Trophoblast cell (in vitro differentiated cells and primary cell): ENCODE measurements at regions not wholly inside any gene's neighbourhood (a gene's known extent, or its start where the extent isn't known, plus 50 kb on each side); places are given as distances from the start of the nearest gene placed in this dataset.

Experiments used
- DNase-seq, 2 donors: peaks; one replicate each; pipeline ENCODE4 v3.0.0-alpha.2; 2016
- H2AFZ ChIP-seq: 2 replicates; pipeline ENCODE4 v1.6.1; 2013; ENCODE audit warnings: low read length, moderate library complexity, mild to moderate bottlenecking; ENCODE audit not compliant: insufficient read depth, poor library complexity
- H2AK5ac ChIP-seq: 2 replicates; pipeline ENCODE4 v1.6.1; 2013; ENCODE audit warnings: mild to moderate bottlenecking, low read length
- H2BK120ac ChIP-seq: 2 replicates; pipeline ENCODE4 v1.6.1; 2013; ENCODE audit warnings: low read length, mild to moderate bottlenecking, moderate library complexity; ENCODE audit not compliant: insufficient read depth, poor library complexity
- H2BK12ac ChIP-seq: 2 replicates; pipeline ENCODE4 v1.6.1; 2013; ENCODE audit warnings: mild to moderate bottlenecking, low read length, moderate library complexity
- H2BK5ac ChIP-seq: 2 replicates; pipeline ENCODE4 v1.6.1; 2013; ENCODE audit warnings: low read length, low read depth, moderate library complexity, mild to moderate bottlenecking; ENCODE audit not compliant: poor library complexity
- H3K14ac ChIP-seq: 2 replicates; pipeline ENCODE4 v1.6.1; 2013; ENCODE audit warnings: mild to moderate bottlenecking, low read length
- H3K18ac ChIP-seq: 2 replicates; pipeline ENCODE4 v1.6.1; 2013; ENCODE audit warnings: mild to moderate bottlenecking, low read length
- H3K23ac ChIP-seq: 2 replicates; pipeline ENCODE4 v1.6.1; 2013; ENCODE audit warnings: low read length
- H3K27ac ChIP-seq: 2 replicates; pipeline ENCODE4 v1.5.1; 2013; ENCODE audit warnings: low read depth, mild to moderate bottlenecking, inconsistent platforms, low read length, moderate library complexity
- H3K27me3 ChIP-seq: 2 replicates; pipeline ENCODE4 v1.6.1; 2013; ENCODE audit warnings: inconsistent platforms, mild to moderate bottlenecking, low read length, moderate library complexity; ENCODE audit not compliant: insufficient read depth
- H3K36me3 ChIP-seq, 2 experiments: 1 replicate in 1 of 2; 2 replicates in 1 of 2; pipeline ENCODE4 v1.6.1; 2013; ENCODE audit warnings: low read length in 2 of 2, mild to moderate bottlenecking in 2 of 2, moderate library complexity in 1 of 2; ENCODE audit not compliant: insufficient read depth in 2 of 2, control insufficient read depth in 1 of 2
- H3K4ac ChIP-seq: 2 replicates; pipeline ENCODE4 v1.6.1; 2013; ENCODE audit warnings: low read depth, mild to moderate bottlenecking, low read length, moderate library complexity
- H3K4me1 ChIP-seq, 2 experiments: 1 replicate in 1 of 2; 2 replicates in 1 of 2; pipeline ENCODE4 v1.6.1; 2013; ENCODE audit warnings: low read length in 2 of 2, mild to moderate bottlenecking in 2 of 2, moderate library complexity in 1 of 2; ENCODE audit not compliant: insufficient read depth in 2 of 2, control insufficient read depth in 1 of 2
- H3K4me2 ChIP-seq: 2 replicates; pipeline ENCODE4 v1.6.1; 2013; ENCODE audit warnings: inconsistent platforms, mild to moderate bottlenecking, low read length, moderate library complexity
- H3K4me3 ChIP-seq: 2 replicates; pipeline ENCODE4 v1.5.1; 2013; ENCODE audit warnings: mild to moderate bottlenecking, low read depth, low read length, inconsistent platforms
- H3K79me1 ChIP-seq: one replicate; pipeline ENCODE4 v1.6.1; 2013; ENCODE audit warnings: low read length
- H3K79me2 ChIP-seq: 2 replicates; pipeline ENCODE4 v1.6.1; 2013; ENCODE audit warnings: low read length, mild to moderate bottlenecking; ENCODE audit not compliant: control insufficient read depth, insufficient read depth, poor library complexity
- H3K9ac ChIP-seq: 2 replicates; pipeline ENCODE4 v1.6.1; 2013; ENCODE audit warnings: mild to moderate bottlenecking, low read length
- H3K9me3 ChIP-seq: 2 replicates; pipeline ENCODE4 v1.6.1; 2013; ENCODE audit warnings: low read depth, mild to moderate bottlenecking, control low read depth, inconsistent platforms, low read length; ENCODE audit not compliant: insufficient read depth
- H4K12ac ChIP-seq: 2 replicates; pipeline ENCODE4 v1.6.1; 2013; ENCODE audit warnings: low read depth, mild to moderate bottlenecking, low read length, moderate library complexity
- H4K8ac ChIP-seq: 2 replicates; pipeline ENCODE4 v1.6.1; 2013; ENCODE audit warnings: low read depth, mild to moderate bottlenecking, low read length, moderate library complexity
- H4K91ac ChIP-seq: one replicate; pipeline ENCODE4 v1.6.1; 2013; ENCODE audit warnings: low read depth, mild to moderate bottlenecking, low read length, moderate library complexity
- WGBS: extraction: QIAGEN DNeasy Blood & Tissue Kit; methylation state at CpG from one replicate; pipeline ENCODE4 v1.1.7; 2013; ENCODE audit warnings: missing lambda C conversion rate; ENCODE audit not compliant: insufficient read length, insufficient coverage; ENCODE audit errors: extremely low coverage; 5-methylcytosine and 5-hydroxymethylcytosine counted together

- no CpG with 5 or more reads among the region's 1 CpG for WGBS
- Histone ChIP-seq H3K23ac (no peak overlapping the region), H3K14ac (no peak overlapping the region), H2AFZ (no peak overlapping the region), H3K4me2 (no peak overlapping the region), H2BK12ac (no peak overlapping the region), H3K27ac (no peak overlapping the region), H3K27me3 (no peaks in the 10 kb centered on the region), H3K36me3 (no peaks in the 10 kb centered on the region), H3K9ac (no peak overlapping the region), H3K4me1 (no peaks in the 10 kb centered on the region), H3K4me3 (no peak overlapping the region), H4K12ac (no peak overlapping the region), H3K79me2 (no peaks in the 10 kb centered on the region), H3K9me3 (no peaks in the 10 kb centered on the region), H3K18ac (no peak overlapping the region), H4K8ac (no peak overlapping the region), H3K79me1 (no peaks in the 10 kb centered on the region), H4K91ac (no peak overlapping the region), H2AK5ac (no peak overlapping the region), H3K4ac (no peak overlapping the region), H2BK5ac (no peak overlapping the region), H2BK120ac (no peak overlapping the region)
- no peak for DNase-seq
Measured at GRCh38 chr7:91771394-91771793, 109.1 kb downstream of the MTERF1 start.

- no peak overlapping the region for H3K14ac ChIP-seq
- H3K4me2 ChIP-seq: no peak overlapping the region
- H4K12ac ChIP-seq: no peak overlapping the region
- no peak overlapping the region for H3K4ac ChIP-seq
- no peak overlapping the region for H3K23ac ChIP-seq
- H2BK5ac ChIP-seq: no peak overlapping the region
- H4K8ac ChIP-seq: no peak overlapping the region
- no peak overlapping the region for H3K18ac ChIP-seq
- no peaks in the 10 kb centered on the region for H3K27me3 ChIP-seq
- no peak overlapping the region for H2BK120ac ChIP-seq
- no peak for DNase-seq
- no peak overlapping the region for H3K27ac ChIP-seq
- no peak overlapping the region for H2BK12ac ChIP-seq
- H2AFZ ChIP-seq: no peak overlapping the region
- no peak overlapping the region for H4K91ac ChIP-seq
- no peak overlapping the region for H3K4me3 ChIP-seq
- no peak overlapping the region for H3K9ac ChIP-seq
- H3K9me3 ChIP-seq: no peaks in the 10 kb centered on the region
- H3K36me3 ChIP-seq: no peaks in the 10 kb centered on the region
- no peaks in the 10 kb centered on the region for H3K4me1 ChIP-seq
- H2AK5ac ChIP-seq: no peak overlapping the region
- no peaks in the 10 kb centered on the region for H3K79me2 ChIP-seq
- WGBS: no CpG with 5 or more reads among the region's 4 CpGs
- no peaks in the 10 kb centered on the region for H3K79me1 ChIP-seq
Measured at GRCh38 chr7:91771921-91772815, 108.3 kb downstream of the MTERF1 start.

GRCh38 chr7:91776171-91776570, 104.3 kb downstream of the MTERF1 start:
- Histone ChIP-seq H2BK12ac (no peak overlapping the region), H3K79me2 (no peaks in the 10 kb centered on the region), H3K36me3 (no peaks in the 10 kb centered on the region), H3K4me1 (no peaks in the 10 kb centered on the region), H4K8ac (no peak overlapping the region), H2AFZ (no peak overlapping the region), H3K27me3 (no peaks in the 10 kb centered on the region), H3K18ac (no peak overlapping the region), H3K4me2 (no peak overlapping the region), H4K91ac (no peak overlapping the region), H4K12ac (no peak overlapping the region), H3K9me3 (no peaks in the 10 kb centered on the region), H2AK5ac (no peak overlapping the region), H3K9ac (no peak overlapping the region), H3K4me3 (no peak overlapping the region), H2BK5ac (no peak overlapping the region), H3K4ac (no peak overlapping the region), H3K79me1 (no peaks in the 10 kb centered on the region), H3K27ac (no peak overlapping the region), H2BK120ac (no peak overlapping the region), H3K23ac (no peak overlapping the region), H3K14ac (no peak overlapping the region)
- no CpG with 5 or more reads among the region's 2 CpGs for WGBS
- DNase-seq: no peak

DNA sequence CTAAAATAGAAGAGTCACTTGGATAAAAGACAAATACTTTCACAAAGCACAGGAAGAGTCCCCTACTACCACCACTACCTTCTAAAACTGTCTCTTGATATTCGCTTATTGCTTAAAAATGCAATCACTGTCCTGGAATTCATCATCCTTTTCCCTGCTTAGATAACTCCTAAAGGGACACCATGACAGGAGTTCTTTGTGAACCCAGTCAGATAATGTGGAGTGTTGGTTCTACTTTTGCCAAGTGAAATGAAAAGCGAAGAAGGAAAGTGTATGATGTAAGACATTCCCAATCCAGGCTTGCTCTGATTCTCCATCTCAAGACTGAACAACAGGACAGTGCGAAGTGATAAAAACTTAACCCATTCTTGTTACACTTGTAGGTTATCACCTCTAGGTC, 103.0 kb downstream of the MTERF1 start:
- no peaks in the 10 kb centered on the region for H3K79me2 ChIP-seq
- H3K4me1 ChIP-seq: no peaks in the 10 kb centered on the region
- H2BK5ac ChIP-seq: no peak overlapping the region
- DNase-seq: no peak
- no peak overlapping the region for H3K9ac ChIP-seq
- H3K79me1 ChIP-seq: no peaks in the 10 kb centered on the region
- H3K9me3 ChIP-seq: no peaks in the 10 kb centered on the region
- H4K91ac ChIP-seq: no peak overlapping the region
- H2AFZ ChIP-seq: no peak overlapping the region
- no peaks in the 10 kb centered on the region for H3K36me3 ChIP-seq
- H4K8ac ChIP-seq: no peak overlapping the region
- H4K12ac ChIP-seq: no peak overlapping the region
- no peak overlapping the region for H2BK120ac ChIP-seq
- H3K4ac ChIP-seq: no peak overlapping the region
- H3K18ac ChIP-seq: no peak overlapping the region
- H3K4me2 ChIP-seq: no peak overlapping the region
- H3K27ac ChIP-seq: no peak overlapping the region
- H3K4me3 ChIP-seq: no peak overlapping the region
- H3K27me3 ChIP-seq: no peaks in the 10 kb centered on the region
- H3K14ac ChIP-seq: no peak overlapping the region
- H2AK5ac ChIP-seq: no peak overlapping the region
- no CpG with 5 or more reads among the region's 3 CpGs for WGBS
- H2BK12ac ChIP-seq: no peak overlapping the region
- H3K23ac ChIP-seq: no peak overlapping the region
